ENCODE measurements at regions not wholly inside any gene's neighbourhood (a gene's known extent, or its start where the extent isn't known, plus 50 kb on each side); places are given as distances from the start of the nearest gene placed in this dataset.

DNA sequence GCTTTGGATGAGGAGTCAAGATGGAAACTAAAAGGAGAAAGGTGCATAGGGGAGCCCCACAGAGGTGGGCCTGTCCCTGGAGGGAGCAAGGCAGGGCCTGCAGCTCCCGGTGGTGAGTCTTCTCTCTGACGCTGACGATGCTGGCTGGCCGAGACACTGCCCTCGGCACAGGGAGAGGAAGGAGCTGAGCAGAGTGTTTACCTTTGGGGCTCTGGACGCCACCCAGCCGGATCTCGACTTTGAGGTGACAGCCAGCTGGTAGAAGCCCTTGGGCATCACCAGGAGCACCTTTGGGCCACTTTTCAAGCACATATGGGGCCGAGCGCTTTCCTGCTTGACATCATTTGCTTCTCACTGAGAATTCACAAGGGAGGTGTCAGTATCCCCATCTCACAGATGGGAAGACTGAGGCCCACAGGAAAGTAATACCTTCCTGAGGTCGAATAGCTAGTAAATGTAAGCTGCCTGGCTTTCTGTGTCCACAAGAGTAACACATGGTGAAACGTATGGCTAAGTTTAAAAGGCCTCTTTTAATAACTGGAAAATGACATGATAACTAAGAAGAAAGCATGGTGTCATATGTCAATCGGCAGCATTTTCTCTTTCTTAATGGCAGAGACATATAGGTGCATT lies 294.3 kb upstream of the TNRC6C start:
- TF ChIP-seq, protein P1, sequence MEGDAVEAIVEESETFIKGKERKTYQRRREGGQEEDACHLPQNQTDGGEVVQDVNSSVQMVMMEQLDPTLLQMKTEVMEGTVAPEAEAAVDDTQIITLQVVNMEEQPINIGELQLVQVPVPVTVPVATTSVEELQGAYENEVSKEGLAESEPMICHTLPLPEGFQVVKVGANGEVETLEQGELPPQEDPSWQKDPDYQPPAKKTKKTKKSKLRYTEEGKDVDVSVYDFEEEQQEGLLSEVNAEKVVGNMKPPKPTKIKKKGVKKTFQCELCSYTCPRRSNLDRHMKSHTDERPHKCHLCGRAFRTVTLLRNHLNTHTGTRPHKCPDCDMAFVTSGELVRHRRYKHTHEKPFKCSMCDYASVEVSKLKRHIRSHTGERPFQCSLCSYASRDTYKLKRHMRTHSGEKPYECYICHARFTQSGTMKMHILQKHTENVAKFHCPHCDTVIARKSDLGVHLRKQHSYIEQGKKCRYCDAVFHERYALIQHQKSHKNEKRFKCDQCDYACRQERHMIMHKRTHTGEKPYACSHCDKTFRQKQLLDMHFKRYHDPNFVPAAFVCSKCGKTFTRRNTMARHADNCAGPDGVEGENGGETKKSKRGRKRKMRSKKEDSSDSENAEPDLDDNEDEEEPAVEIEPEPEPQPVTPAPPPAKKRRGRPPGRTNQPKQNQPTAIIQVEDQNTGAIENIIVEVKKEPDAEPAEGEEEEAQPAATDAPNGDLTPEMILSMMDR (IDR thresholded peaks at IDR 0.05; ENCODE audit: borderline replicate concordance, control extremely low read depth, extremely low read depth, insufficient read depth, missing control alignments) = no peak
- DNase-seq (ENCODE audit: low spot score) = no peak
- in situ Hi-C loops (cut with MboI; ENCODE audit: low sequenced_read_pairs, unreplicated experiment) = no loop called here

DNA sequence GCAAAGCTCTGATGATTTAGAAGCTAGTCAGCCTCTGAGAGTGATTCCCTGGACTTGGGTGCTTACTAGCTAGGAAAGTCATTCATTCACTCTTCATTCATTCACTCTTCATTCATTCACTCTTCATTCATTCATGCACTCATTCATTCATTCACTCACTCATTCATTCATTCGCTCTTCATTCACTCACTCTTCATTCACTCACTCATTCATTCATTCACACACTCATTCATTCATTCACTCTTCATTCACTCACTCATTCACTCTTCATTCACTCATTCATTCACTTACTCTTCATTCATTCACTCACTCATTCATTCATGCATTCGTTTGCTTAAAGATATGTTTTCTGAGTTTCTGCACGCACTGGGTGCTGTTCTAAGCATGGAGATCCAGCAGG lies 292.7 kb upstream of the TNRC6C start:
- in situ Hi-C loops (cut with MboI; ENCODE audit: low sequenced_read_pairs, unreplicated experiment) = no loop called here
- DNase-seq (ENCODE audit: low spot score) = no peak
- TF ChIP-seq, protein P1 (IDR thresholded peaks at IDR 0.05; ENCODE audit: borderline replicate concordance, control extremely low read depth, extremely low read depth, insufficient read depth, missing control alignments) = no peak

DNA sequence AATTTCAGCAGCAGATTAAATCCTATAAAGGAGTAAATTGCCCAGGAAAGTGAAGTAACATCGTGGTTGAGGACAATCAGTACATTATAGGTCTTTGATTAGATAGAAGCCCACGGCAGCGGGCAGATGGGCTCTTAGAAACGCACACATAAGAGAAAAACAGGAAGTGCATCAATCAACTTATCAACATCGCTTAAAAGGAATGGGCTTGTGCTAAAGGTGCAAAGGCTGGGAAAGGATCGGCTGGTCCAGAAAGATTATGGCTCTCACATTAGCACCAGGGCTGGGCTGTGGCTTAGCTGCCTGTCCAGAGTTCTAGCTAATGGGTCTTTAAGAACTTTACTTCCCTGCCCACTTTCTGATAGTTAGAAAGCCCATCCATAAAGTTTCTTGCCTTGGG lies 292.0 kb upstream of the TNRC6C start:
- TF ChIP-seq, protein P1 (IDR thresholded peaks at IDR 0.05; ENCODE audit: borderline replicate concordance, control extremely low read depth, extremely low read depth, insufficient read depth, missing control alignments) = no peak
- in situ Hi-C loops (cut with MboI; ENCODE audit: low sequenced_read_pairs, unreplicated experiment) = no loop called here
- DNase-seq (ENCODE audit: low spot score) = no peak

DNA sequence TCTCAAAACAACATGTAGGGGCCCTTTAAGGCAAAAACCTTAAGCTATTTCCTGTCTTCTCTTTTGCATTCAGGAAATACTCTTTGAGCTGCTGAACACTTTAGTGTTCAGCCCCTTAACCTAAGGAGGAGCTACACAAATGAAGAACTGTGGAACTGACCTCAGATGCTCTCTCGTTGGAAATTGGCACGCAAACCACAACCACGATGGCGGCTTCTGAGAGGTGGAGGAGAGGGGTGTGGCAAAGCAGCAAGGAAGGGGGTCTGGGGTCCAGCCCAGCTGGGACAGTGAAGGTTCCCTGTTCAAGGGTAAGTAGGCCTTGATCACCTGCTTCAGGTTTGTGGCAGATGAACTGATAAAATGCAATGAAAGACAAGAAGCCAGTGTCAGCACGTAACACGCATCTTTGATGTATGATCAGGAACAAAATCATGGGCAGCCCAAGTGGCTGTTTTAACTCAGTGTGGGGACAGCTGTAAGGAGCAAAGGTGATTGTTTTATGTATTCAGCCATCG lies 291.6 kb upstream of the TNRC6C start:
- in situ Hi-C loops (cut with MboI; ENCODE audit: low sequenced_read_pairs, unreplicated experiment) = no loop called here
- no peak for DNase-seq (ENCODE audit: low spot score)
- TF ChIP-seq, protein P1 (IDR thresholded peaks at IDR 0.05; ENCODE audit: borderline replicate concordance, control extremely low read depth, extremely low read depth, insufficient read depth, missing control alignments) = no peak

DNA sequence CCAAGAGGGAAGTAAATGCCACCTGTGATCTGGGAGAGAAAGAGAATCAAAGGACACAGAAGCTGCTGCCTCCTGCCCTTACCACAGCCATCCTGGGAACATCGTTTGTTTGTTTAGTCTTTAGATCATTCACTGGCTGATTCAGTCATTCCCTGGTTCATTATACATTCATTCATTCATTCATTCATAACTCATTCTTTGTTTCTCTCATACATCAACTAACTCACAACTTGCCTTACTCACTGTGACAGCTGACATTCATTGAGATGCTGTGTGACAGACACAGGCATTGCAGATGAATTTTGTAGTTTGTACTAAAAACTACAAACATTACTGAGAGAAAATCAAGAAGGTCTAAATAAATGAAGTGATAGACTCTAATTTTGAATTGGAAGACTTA lies 291.0 kb upstream of the TNRC6C start:
- in situ Hi-C loops (cut with MboI; ENCODE audit: low sequenced_read_pairs, unreplicated experiment) = no loop called here
- no peak for DNase-seq (ENCODE audit: low spot score)
- TF ChIP-seq, protein P1 (IDR thresholded peaks at IDR 0.05; ENCODE audit: borderline replicate concordance, control extremely low read depth, extremely low read depth, insufficient read depth, missing control alignments) = no peak

DNA sequence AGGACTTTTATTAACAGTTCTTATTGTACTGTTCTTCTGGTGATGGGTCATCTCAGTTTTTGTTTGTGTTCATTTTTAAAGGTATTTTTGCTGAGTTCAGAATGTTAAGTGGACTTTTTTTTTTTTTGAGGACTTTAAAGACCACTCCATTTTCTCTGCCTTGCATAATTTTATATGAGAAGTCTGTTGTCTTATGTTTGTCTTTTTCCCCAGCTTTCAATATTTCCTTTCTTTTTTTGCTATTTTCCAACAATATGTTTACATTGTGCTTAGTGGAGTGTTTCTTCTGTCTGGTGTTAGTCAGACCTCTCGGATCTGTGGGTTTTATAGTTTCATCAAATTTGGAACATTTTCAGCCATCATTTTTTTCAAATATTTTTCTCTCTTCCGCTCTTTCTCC lies 290.0 kb upstream of the TNRC6C start:
- in situ Hi-C loops (cut with MboI; ENCODE audit: low sequenced_read_pairs, unreplicated experiment) = no loop called here
- TF ChIP-seq, protein P1 (IDR thresholded peaks at IDR 0.05; ENCODE audit: borderline replicate concordance, control extremely low read depth, extremely low read depth, insufficient read depth, missing control alignments) = no peak
- no peak for DNase-seq (ENCODE audit: low spot score)
